GM12878 (cell line): ENCODE measurements at regions not wholly inside any gene's neighbourhood (a gene's known extent, or its start where the extent isn't known, plus 50 kb on each side); places are given as distances from the start of the nearest gene placed in this dataset.

Experiments
- ATAC-seq: fragments of 200-7000 bp; cut with Tn5 transposase; 3 replicates; pipeline ENCODE4 v1.9.1; 2020; ENCODE audit warnings: mild to moderate bottlenecking, moderate library complexity
- BruUV-seq: library from RNA; stranded (reverse); fragments of 400-500 nt; replicated peaks from 2 replicates; lab custom pipeline; 2021; lab: Mats Ljungman, UMichigan
- CTCF ChIA-PET: fragments of 300-600 bp; sonication (Branson Sonifier 250); formaldehyde crosslinking; extraction: SDS; loops from one replicate; lab custom pipeline; 2021; ENCODE audit warnings: inconsistent platforms; lab: Yijun Ruan, JAX
- POLR2A ChIA-PET: fragments of 350-600 bp; formaldehyde crosslinking; extraction: SDS; loops from one replicate; lab custom pipeline; 2021; ENCODE audit warnings: inconsistent platforms; lab: Charles Lee
- RAD21 ChIA-PET: fragments of 300-600 bp; sonication (Branson Sonifier 250); formaldehyde crosslinking; loops from one replicate; lab custom pipeline; 2023; ENCODE audit warnings: antibody characterized with exemption; ENCODE audit not compliant: unreplicated experiment; lab: Charles Lee
- SMC1A ChIA-PET: fragments of 300-600 bp; sonication (Branson Sonifier 250); formaldehyde crosslinking; loops from one replicate; lab custom pipeline; 2023; ENCODE audit not compliant: unreplicated experiment, uncharacterized antibody; lab: Charles Lee
- DNase-seq: peaks from one replicate; pipeline ENCODE4 v3.0.0-alpha.2; 2011; ENCODE audit warnings: low read depth, low spot score
- FAIRE-seq: peaks from 3 replicates; lab custom pipeline; 2011; peaks lifted over from hg19 to GRCh38; lab: Jason Lieb, UNC
- H2AFZ ChIP-seq: 2 replicates; pipeline ENCODE4 v1.6.0; 2011; ENCODE audit warnings: low read depth, low read length, control low read depth; ENCODE audit not compliant: control insufficient read depth
- H3K27ac ChIP-seq: 2 replicates; pipeline ENCODE4 v1.5.1; 2011; ENCODE audit warnings: control low read depth; ENCODE audit not compliant: control insufficient read depth, insufficient read depth
- H3K27me3 ChIP-seq, 2 experiments: replicated peaks in 1 of 2; 2 replicates each; pipeline versions ENCODE4 v1.6.0 to v1.6.1; 2011; ENCODE audit warnings: low read length in 1 of 2; ENCODE audit not compliant: control insufficient read depth in 2 of 2, insufficient read depth in 2 of 2
- H3K36me3 ChIP-seq, 2 experiments: 2 replicates each; pipeline ENCODE4 v1.5.1; 2011; ENCODE audit warnings: low read length in 1 of 2; ENCODE audit not compliant: control insufficient read depth in 2 of 2, insufficient read depth in 2 of 2
- H3K4me1 ChIP-seq: 2 replicates; pipeline ENCODE4 v1.6.1; 2011; ENCODE audit warnings: mild to moderate bottlenecking, low read length, moderate library complexity, mixed read lengths; ENCODE audit not compliant: control insufficient read depth, insufficient read depth
- H3K4me2 ChIP-seq: 2 replicates; pipeline ENCODE4 v1.6.0; 2011; ENCODE audit warnings: control low read depth; ENCODE audit not compliant: control insufficient read depth, insufficient read depth
- H3K4me3 ChIP-seq: fragments of 200-600 bp; sonication (generic); 2 replicates; pipeline ENCODE4 v1.5.1; 2016
- H3K79me2 ChIP-seq: 2 replicates; pipeline ENCODE4 v1.6.0; 2011; ENCODE audit warnings: low read length; ENCODE audit not compliant: control insufficient read depth, insufficient read depth
- H3K9ac ChIP-seq: 2 replicates; pipeline ENCODE4 v1.8.0; 2011; ENCODE audit warnings: low read length, control low read depth, mixed read lengths; ENCODE audit not compliant: control insufficient read depth, insufficient read depth
- H3K9me3 ChIP-seq: replicated peaks from 3 replicates; pipeline ENCODE4 v1.5.1; 2011; ENCODE audit warnings: mild to moderate bottlenecking, low read length; ENCODE audit not compliant: control insufficient read depth, insufficient read depth
- H4K20me1 ChIP-seq: 2 replicates; pipeline ENCODE4 v1.6.0; 2011; ENCODE audit not compliant: control insufficient read depth, insufficient read depth
- ASH2L ChIP-seq: fragments of 300-600, 200-600 bp; sonication (generic); IDR thresholded peaks from 2 replicates; pipeline ENCODE4 v1.6.1; 2017; ENCODE audit warnings: low read depth, mild to moderate bottlenecking, borderline replicate concordance
- DPF2 ChIP-seq: fragments of 450-650 bp; IDR thresholded peaks from 2 replicates; pipeline ENCODE4 v1.6.1; 2017; ENCODE audit warnings: mild to moderate bottlenecking
- EP300 ChIP-seq, 2 experiments: fragments of 150-350 bp in 1 of 2; IDR thresholded peaks; 2 replicates each; pipeline ENCODE4 v1.6.1; 2011 to 2012; ENCODE audit warnings: low read depth in 2 of 2, low read length in 2 of 2, borderline replicate concordance in 1 of 2, improper control_type of control experiment in 1 of 2, inconsistent platforms in 1 of 2; ENCODE audit not compliant: control insufficient read depth in 1 of 2
- NBN ChIP-seq: fragments of 450-650 bp; IDR thresholded peaks from 2 replicates; pipeline ENCODE4 v1.6.1; 2016
- NFXL1 ChIP-seq: fragments of 450-650 bp; IDR thresholded peaks from 2 replicates; pipeline ENCODE4 v1.6.1; 2017; ENCODE audit warnings: antibody characterized with exemption, mild to moderate bottlenecking, borderline replicate concordance
- NFYA ChIP-seq: IDR thresholded peaks from 2 replicates; pipeline ENCODE4 v1.6.1; 2011; ENCODE audit warnings: low read depth, mild to moderate bottlenecking, low read length, improper control_type of control experiment, borderline replicate concordance
- SMC3 ChIP-seq: IDR thresholded peaks from 2 replicates; pipeline ENCODE4 v1.6.1; 2011; ENCODE audit warnings: low read length, improper control_type of control experiment, borderline replicate concordance
- SPI1 ChIP-seq: IDR thresholded peaks from 2 replicates; pipeline ENCODE4 v1.6.1; 2011; ENCODE audit warnings: low read depth, mild to moderate bottlenecking, low read length, moderate library complexity, borderline replicate concordance; ENCODE audit not compliant: insufficient read depth
- YY1 ChIP-seq: IDR thresholded peaks from 2 replicates; pipeline ENCODE4 v1.6.1; 2011; ENCODE audit warnings: low read depth, mild to moderate bottlenecking, low read length
- WGBS: methylation state at CpG from one replicate; pipeline ENCODE4 v1.1.6; 2016; ENCODE audit warnings: low lambda C conversion rate; ENCODE audit not compliant: insufficient replicate concordance, insufficient coverage; ENCODE audit errors: missing lambda C conversion rate; 5-methylcytosine and 5-hydroxymethylcytosine counted together
- in situ Hi-C: fragments of 300-500 bp; cut with MboI; formaldehyde crosslinking; loops from 9 replicates; pipeline ENCODE4 v1.14.3; 2018; ENCODE audit warnings: mixed read lengths
- intact Hi-C: fragments of 100-400 bp; cut with micrococcal nuclease; formaldehyde crosslinking; loops from one replicate; pipeline ENCODE4 v1.14.2; 2022; ENCODE audit not compliant: unreplicated experiment
- TF ChIP-seq, protein P1 (sequence below): IDR thresholded peaks from 2 replicates; pipeline ENCODE4 v1.6.1; 2011; ENCODE audit warnings: borderline replicate concordance, low read depth, mild to moderate bottlenecking, moderate library complexity, mixed read lengths, low read length; ENCODE audit not compliant: insufficient read depth; ENCODE audit errors: extremely low read length
- TF ChIP-seq, protein P2 (sequence below): fragments of 450-650 bp; IDR thresholded peaks from 2 replicates; pipeline ENCODE4 v1.6.1; 2017; ENCODE audit warnings: mild to moderate bottlenecking

DNA sequence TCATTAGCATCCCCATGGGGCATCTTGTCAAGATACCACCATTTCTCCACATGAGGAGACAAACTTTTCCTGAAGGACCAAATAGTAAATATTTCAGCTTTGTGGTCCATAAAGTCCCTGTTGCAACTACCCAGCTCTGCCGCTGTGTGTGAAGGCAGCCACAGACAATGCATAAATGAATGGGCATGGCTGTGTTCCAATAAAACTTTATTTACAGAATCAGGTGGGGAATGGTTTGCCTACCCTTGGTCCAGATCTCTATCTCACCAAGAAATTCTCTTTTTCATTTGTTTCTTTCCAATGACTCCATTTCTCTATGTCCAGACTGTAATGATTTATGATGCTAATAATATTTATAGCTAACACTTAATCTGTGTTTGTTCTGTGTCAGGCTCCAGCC, 409.3 kb upstream of the TBX3 start:
- ChIA-PET CTCF (no interaction called here), SMC1A (interaction anchor here (0.6 kb wide), 1 partner anchor 504 kb away, joined by 3 read pairs; no protein-coding TSS in a partner anchor), RAD21 (no interaction called here), POLR2A (no interaction called here)
- H3K9me3 ChIP-seq, result no peaks in the 10 kb centered on the region
- H3K79me2 ChIP-seq, result no peaks in the 10 kb centered on the region
- H3K4me1 ChIP-seq, result no peaks in the 10 kb centered on the region
- WGBS, result 90% methylated on average over 1 of the region's 1 CpG
- ATAC-seq (no peak), DNase-seq (no peak), FAIRE-seq (no peak)
- H3K4me3 ChIP-seq, result no peak overlapping the region
- no peak for TF ChIP-seq EP300 (IDR thresholded peaks at IDR 0.05; ENCODE audit: borderline replicate concordance in 1 of 2, control insufficient read depth in 1 of 2, low read depth in 2 of 2, low read length in 2 of 2)
- TF ChIP-seq, protein P1, sequence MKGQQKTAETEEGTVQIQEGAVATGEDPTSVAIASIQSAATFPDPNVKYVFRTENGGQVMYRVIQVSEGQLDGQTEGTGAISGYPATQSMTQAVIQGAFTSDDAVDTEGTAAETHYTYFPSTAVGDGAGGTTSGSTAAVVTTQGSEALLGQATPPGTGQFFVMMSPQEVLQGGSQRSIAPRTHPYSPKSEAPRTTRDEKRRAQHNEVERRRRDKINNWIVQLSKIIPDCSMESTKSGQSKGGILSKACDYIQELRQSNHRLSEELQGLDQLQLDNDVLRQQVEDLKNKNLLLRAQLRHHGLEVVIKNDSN, result no peak
- TF ChIP-seq NFYA, result no peak
- no peak for TF ChIP-seq DPF2
- TF ChIP-seq NFXL1, result no peak
- TF ChIP-seq, protein P2, sequence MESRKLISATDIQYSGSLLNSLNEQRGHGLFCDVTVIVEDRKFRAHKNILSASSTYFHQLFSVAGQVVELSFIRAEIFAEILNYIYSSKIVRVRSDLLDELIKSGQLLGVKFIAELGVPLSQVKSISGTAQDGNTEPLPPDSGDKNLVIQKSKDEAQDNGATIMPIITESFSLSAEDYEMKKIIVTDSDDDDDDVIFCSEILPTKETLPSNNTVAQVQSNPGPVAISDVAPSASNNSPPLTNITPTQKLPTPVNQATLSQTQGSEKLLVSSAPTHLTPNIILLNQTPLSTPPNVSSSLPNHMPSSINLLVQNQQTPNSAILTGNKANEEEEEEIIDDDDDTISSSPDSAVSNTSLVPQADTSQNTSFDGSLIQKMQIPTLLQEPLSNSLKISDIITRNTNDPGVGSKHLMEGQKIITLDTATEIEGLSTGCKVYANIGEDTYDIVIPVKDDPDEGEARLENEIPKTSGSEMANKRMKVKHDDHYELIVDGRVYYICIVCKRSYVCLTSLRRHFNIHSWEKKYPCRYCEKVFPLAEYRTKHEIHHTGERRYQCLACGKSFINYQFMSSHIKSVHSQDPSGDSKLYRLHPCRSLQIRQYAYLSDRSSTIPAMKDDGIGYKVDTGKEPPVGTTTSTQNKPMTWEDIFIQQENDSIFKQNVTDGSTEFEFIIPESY, result no peak
- no peak for TF ChIP-seq YY1
- TF ChIP-seq SPI1, result no peak
- TF ChIP-seq ASH2L, result no peak
- no peak for TF ChIP-seq SMC3
- TF ChIP-seq NBN, result no peak
- intact Hi-C loops (no loop called here), in situ Hi-C loops (no loop called here)
- no peak overlapping the region for H3K9ac ChIP-seq
- H3K27ac ChIP-seq, result no peak overlapping the region
- no peak overlapping the region for H2AFZ ChIP-seq
- H3K27me3 ChIP-seq, result no peaks in the 10 kb centered on the region
- no TSS peak for BruUV-seq
- no peaks in the 10 kb centered on the region for H3K36me3 ChIP-seq
- H4K20me1 ChIP-seq, result no peaks in the 10 kb centered on the region
- no peak overlapping the region for H3K4me2 ChIP-seq
